GM18502 (cell line): ENCODE measurements at regions not wholly inside any gene's neighbourhood (a gene's known extent, or its start where the extent isn't known, plus 50 kb on each side); places are given as distances from the start of the nearest gene placed in this dataset.

ENCODE experiments used
- ATAC-seq: cut with Tn5 transposase; IDR thresholded peaks from one replicate; pipeline ENCODE4 v1.9.1; 2021; ENCODE audit warnings: mild to moderate bottlenecking; ENCODE audit not compliant: unreplicated experiment, poor library complexity

DNA sequence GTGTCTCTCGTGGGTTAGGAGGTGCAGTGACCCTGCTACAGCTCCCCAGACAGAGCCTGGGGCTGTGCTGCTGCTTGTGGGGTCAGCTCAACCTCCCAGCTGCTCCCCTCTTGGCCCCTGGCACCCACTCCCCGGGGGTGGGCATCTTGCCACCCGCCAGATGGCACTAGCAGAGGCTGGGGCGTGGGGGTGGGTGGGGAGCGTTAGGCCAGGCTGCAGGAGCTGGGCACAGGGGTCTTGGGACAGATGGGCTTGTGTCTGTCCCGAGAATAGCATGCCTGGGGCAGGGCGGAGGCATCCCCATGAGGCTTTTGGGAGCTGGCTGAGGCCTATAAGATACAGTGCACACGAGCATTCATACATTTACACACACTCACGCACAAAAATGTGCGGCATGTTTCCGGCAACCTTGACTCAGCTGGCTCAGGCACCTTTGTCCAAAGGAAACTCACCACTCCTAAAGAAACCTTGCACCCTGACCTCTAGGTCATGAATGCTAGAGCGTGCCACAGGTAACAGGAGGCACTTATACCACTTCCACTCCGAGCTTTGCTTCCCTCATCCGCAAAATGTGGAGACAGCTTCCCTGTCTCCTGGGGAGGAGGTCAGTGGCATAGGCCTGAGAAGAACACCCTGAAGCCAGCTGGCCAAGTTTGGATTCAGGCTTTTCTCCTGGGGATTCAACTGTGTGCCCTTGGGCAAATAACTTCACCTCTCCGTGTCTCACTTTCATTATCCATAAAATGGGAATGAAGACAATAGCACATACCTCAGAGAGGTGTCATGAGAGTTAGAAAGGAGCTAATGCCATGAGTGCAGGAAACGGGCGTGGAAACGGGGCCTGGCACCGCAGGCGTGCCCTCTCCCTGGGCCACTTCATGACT lies 78.9 kb upstream of the LHX1 start:
- no peak for ATAC-seq

DNA sequence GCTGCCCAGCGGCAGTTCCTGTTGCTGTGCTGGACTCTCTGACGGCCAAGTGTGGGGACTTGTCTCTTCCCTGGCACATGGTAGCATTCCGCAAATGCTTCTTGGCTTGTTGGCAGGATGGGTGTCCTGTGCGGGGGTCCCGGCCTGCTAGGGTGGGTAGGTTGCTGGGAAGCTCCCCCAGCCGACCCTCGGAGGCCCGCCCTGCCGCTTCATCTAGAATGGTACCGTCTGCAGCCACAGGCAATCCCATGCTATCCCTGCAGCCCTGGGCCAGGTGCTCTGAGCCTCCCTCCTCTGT lies 78.3 kb upstream of the LHX1 start:
- ATAC-seq, result no peak

GRCh38 chr17:36859706-36860105 lies 77.6 kb upstream of the LHX1 start:
- no peak for ATAC-seq

GRCh38 chr17:36861531-36861930 lies 75.7 kb upstream of the LHX1 start:
- ATAC-seq, result no peak

GRCh38 chr17:36862116-36862920 lies 75.0 kb upstream of the LHX1 start:
- ATAC-seq, result no peak

- ATAC-seq, result no peak
Observed at GRCh38 chr17:36863131-36863530, 74.1 kb upstream of the LHX1 start.

- no peak for ATAC-seq
Observed at GRCh38 chr17:36863676-36864612, 73.3 kb upstream of the LHX1 start.

DNA sequence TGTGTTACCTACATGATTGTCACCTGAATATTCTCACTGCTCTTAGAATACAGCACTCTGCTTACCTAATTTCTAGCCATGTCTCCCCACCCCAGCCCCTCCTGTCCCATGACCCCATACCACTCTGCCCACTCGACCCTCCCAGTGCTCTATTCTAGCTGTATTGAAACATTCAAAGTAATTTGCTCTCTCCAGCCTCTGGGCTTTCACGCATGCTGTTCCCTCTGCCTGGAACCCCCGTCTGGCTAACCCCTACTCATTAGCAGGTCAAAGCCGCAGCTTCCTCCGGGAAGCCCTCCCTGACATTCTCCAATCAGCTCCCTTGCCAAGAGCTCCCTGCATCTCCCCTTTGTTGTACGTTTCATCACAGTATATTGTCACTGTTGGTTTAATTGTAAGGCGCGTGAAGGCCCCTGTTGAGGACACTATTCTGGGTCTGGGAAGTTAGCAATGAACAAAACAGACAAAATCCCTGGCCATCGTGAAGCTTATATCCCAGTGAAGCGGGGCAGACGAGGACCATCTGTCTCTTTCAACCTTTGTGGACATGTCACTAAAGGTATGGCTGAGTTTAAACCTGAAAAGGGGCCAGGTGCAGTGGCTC lies 72.3 kb upstream of the LHX1 start:
- ATAC-seq, result no peak

GRCh38 chr17:36867716-36868341 lies 69.4 kb upstream of the LHX1 start:
- no peak for ATAC-seq

DNA sequence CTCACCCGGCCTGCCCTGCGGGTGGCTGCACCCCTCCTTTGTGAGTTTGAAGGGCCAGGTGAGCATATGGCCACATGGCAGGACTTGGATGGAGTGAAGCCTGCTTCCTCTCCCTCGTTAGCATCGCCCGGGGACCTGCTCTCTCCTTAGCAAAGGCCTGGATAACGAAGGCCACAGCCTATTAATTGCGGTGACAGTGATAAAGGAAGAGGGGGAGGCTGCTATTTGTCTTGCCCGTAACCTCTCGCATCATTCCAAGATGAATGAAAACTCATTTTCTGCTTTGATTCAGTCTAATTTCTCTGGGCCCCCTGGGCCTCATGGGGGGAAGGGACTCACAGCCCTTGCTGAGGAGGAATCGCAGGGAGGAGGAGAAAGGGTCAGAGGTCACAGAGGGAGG lies 68.5 kb upstream of the LHX1 start:
- no peak for ATAC-seq

- ATAC-seq, result no peak
Observed at GRCh38 chr17:36869441-36869840, 67.8 kb upstream of the LHX1 start.

GRCh38 chr17:36869856-36870719 lies 67.2 kb upstream of the LHX1 start:
- ATAC-seq, result no peak

DNA sequence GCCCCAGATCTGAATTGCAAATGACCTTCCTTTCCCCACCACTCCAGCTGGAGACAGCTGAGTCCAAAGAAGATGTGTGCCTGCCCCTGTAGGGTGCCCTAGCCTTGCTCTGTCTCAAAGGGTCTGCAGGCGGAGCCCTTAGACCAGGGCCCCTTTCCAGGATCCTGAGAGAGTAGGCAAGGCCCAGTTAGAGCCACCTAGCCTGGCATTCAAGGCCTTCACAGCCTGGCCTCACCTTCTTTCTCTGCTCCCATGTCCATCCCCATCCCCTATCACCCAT lies 66.6 kb upstream of the LHX1 start:
- no peak for ATAC-seq

DNA sequence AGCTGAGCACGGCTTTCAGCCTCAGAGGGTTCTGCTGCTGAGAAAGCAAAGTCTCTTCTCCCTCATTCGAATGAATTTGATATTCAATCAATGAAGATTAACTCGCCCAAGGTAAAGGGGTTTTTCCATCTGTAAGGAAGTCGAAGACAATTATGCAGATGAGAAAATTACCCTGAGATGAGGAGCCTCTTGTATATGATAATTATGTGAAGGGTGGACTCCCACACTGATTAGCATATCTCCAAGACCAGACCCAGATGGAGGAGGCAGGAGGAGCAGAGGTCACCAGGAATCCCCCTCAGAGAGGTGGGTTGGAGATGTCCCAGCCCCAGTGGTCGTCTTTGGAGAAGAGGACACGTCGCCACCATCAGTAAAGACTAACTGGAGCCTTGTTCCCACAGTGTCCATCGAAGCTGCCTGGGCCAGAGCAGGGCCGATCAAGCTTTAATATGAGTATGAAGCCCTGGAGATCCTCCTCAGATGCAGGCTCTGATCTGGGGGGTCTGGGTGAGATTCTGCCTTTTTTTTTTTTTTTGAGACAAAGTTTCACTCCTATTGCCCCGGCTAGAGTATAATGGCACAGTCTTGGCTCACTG lies 61.5 kb upstream of the LHX1 start:
- ATAC-seq, result no peak

DNA sequence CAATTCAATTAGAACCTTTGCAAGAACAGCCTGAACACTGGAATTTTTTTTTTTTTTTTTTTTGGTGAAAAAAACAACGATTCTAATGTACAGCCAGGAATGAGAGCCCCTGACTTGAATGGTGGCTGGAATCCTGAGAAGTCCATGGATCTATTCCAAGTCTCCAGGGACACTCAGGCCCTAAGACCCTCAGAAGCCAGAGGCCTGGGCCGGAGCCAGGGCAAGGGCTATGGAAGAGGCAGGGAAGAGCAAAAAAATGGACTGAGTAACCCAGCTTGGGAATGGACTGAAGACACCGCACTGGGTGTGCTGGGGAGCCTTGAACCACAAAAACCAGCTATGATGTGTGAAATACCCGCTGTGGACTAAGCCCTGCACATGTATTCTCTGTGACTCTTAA lies 60.3 kb upstream of the LHX1 start:
- ATAC-seq, result no peak

DNA sequence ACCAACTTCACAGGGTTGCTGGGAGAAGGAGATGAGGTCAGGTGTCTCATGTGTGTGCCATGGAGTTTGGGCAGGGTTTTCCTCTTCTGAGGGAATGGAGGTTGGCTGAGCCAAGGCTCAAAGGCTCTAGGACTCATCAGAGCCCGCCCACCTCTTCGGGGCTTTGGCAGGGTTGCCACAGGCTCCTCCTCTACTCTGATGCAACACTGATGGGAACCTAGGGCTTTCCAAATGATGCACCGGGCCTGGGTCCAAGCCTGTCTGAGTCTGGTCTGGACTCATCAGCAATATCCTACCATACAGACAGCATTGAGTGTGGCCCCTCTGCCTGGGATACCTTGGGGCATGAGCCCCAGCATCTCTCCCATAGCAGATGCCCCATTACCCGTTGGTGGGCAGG lies 59.5 kb upstream of the LHX1 start:
- ATAC-seq, result no peak

- no peak for ATAC-seq
Observed at GRCh38 chr17:36878216-36878615, 59.1 kb upstream of the LHX1 start.

DNA sequence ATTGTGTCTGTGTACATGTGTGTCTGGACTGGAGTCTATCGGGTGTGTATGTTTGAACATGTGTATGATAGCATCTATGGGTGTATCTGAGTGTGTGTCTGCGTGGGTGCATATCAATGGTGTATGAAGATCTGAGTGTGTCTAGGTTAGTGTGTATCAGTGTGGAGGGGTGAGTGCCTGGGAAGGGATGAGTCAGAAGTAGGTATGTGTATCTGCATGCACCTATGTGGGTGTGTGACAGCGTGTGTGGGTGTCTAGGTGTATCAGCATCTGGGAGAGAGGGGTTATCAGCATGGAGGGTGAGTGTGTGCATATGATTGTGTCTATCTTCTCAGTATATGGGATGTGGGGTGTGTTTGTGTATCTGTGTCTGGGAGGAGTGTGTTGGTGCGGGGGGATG lies 58.2 kb upstream of the LHX1 start:
- no peak for ATAC-seq

DNA sequence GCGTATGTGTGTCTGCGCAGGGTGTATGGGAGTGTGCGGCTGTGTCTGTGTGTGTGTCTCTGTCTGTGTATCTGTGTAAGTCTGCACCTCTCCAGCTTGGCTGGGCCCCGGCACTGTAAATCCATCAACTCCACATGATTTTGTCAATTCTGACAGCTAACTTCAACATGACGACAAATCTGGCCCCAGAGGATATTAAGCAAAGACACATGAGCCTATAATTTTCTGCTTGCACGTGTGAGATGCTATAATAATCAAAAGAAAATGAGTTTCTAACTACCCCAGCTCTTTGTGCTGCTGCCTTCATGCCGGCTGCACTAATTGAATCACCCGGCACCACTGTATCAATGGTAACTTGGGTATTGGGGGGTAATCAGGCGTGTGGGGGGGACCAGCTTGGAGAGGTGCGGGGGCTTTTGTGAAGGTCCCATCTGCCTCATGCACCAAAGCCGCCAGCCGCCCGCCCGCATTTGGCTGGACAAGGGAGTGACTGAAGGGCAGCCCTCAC lies 57.6 kb upstream of the LHX1 start:
- no peak for ATAC-seq
